Muscle of back (tissue), 3 donors: ENCODE measurements at regions not wholly inside any gene's neighbourhood (a gene's known extent, or its start where the extent isn't known, plus 50 kb on each side); places are given as distances from the start of the nearest gene placed in this dataset.
A peak's percentile ranks its signal among the peaks of the same experiment; 100 is the strongest.

Source experiments
- DNase-seq, 3 donors: peaks; one replicate each; pipeline versions ENCODE4 v3.0.0 to v3.0.0-alpha.2; 2013

DNA sequence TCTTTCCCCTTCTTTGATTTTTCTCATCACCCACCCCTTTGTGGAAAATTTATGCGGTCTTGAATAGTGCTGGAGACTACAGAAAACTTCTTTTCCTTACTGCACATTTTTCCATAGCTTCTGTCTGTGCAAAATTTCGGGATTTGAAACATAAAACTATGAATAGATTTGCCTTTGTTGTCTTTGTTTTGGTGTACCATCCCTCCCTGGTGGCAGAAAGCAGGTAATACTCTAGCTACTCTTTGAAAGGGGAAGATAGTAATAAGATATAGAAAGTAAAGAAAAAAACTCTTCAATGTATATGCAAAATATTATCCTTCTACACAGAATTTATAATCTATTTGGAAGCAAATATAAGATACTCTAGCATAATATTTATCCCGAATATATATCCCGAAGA, 79.1 kb upstream of the LMO3 start:
- peak in 2 of 3 donors; percentile 0 to 5 for DNase-seq

- no peak for DNase-seq
These were observed 75.2 kb upstream of the LMO3 start for GRCh38 chr12:16681196-16681595.

GRCh38 chr12:16675438-16675837, 69.5 kb upstream of the LMO3 start:
- DNase-seq = no peak

DNA sequence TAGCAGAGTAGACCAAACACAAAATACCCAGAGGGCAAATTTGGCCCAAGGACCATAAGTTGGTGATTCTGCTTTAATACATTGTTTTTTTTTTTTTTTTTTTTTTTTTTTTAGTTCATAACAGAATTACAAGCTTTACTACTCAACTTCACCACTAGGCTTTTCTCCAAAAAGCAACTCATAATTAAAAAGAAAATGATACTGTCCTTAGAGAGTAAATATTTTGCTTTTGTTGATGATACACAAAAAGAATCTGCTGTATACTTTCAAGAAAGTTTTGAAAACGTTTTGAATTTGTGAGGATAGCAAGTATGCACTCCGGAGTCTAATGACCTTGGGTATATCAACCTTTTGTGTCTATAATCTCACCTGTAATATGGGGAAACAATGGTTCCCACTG, 68.9 kb upstream of the LMO3 start:
- no peak for DNase-seq

DNA sequence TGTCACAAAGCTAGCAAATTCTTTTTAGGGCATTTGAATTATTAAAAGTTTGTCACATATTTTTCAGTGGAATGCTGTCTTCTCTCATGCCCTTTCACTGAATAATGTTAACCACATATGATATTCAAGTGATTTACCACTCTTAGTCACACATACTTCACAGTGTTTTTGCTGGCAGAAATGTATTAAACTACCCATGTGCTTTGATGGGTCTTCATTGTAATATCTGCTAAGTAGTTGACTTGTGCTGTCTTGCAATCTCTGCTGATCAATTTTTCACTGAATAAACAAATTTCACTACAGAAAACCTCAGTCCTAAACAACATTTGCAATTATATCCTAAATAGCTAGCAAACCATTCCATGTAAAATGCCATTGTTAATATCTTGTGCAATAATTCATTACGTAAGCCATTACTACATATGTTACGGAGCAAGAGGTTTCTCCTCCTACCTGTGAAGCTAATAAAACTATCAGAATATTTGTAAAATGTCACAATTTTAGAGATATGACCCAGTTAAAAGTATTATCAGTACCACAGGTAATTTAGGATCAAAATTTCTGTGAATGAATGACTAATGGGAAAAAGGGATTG, 64.6 kb upstream of the LMO3 start:
- no peak for DNase-seq

- no peak for DNase-seq
These were observed 63.8 kb upstream of the LMO3 start for GRCh38 chr12:16669756-16670155.

- no peak for DNase-seq
These were observed 62.2 kb upstream of the LMO3 start for GRCh38 chr12:16668198-16668597.

DNA sequence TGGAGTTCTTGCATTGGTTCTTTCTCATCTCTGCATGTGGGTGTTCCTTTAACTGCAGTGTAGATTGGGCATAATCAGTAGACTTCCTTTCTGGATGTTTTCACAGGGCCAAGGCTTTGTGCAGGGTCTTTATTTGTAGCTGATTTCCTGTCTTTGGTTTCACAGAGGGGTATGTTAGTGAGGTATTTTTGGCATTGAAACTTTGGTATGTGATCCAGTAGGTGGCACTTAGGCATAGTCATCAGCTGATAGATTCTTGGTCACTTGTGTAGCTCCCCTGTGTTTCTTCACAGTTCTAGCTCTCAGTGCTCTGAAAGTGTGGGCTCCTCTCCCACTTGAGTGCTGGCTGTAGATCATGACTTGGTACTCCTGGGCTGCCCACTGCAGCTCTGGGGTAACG, 52.7 kb upstream of the LMO3 start:
- no peak for DNase-seq
